Stomach (tissue), 8 donors: ENCODE measurements at regions not wholly inside any gene's neighbourhood (a gene's known extent, or its start where the extent isn't known, plus 50 kb on each side); places are given as distances from the start of the nearest gene placed in this dataset.

Experiments used
- DNase-seq, 2 donors: peaks; one replicate each; pipeline versions ENCODE4 v3.0.0 to v3.0.0-alpha.2; 2013 to 2019
- H3K27ac ChIP-seq, 5 donors: fragments of 200-600 bp in 4 of 5; sonication (generic) in 4 of 5; one replicate each; pipeline ENCODE4 v1.5.1; 2013 to 2019; ENCODE audit warnings: mild to moderate bottlenecking in 1 of 5, moderate library complexity in 1 of 5
- H3K27me3 ChIP-seq, 3 donors: fragments of 200-600 bp; sonication (generic); one replicate each; pipeline ENCODE4 v1.5.1; 2017 to 2019; ENCODE audit warnings: mixed run types in 1 of 3
- H3K36me3 ChIP-seq, 4 donors: fragments of 200-600 bp; sonication (generic); 1 replicate in 3 of 4; 2 replicates in 1 of 4; pipeline ENCODE4 v1.5.1; 2016 to 2019
- H3K4me1 ChIP-seq, 4 donors: fragments of 200-600 bp; sonication (generic); one replicate each; pipeline ENCODE4 v1.5.1; 2016 to 2019
- H3K4me3 ChIP-seq, 4 donors: fragments of 200-600 bp; sonication (generic) in 3 of 4; one replicate each; pipeline ENCODE4 v1.5.1; 2016 to 2019; ENCODE audit warnings: mild to moderate bottlenecking in 1 of 4
- H3K9me3 ChIP-seq, 4 donors: fragments of 200-600 bp; sonication (generic); one replicate each; pipeline ENCODE4 v1.5.1; 2016 to 2019
- CTCF ChIP-seq, 7 experiments: fragments of 450-650 bp in 4 of 7; fragments of 200-600 bp in 3 of 7; sonication (generic) in 3 of 7; IDR thresholded peaks; one replicate each; pipeline ENCODE4 v1.5.1; 2016 to 2019; ENCODE audit warnings: antibody characterized with exemption in 7 of 7, control low read depth in 2 of 7, mild to moderate bottlenecking in 1 of 7
- EP300 ChIP-seq: sonication (generic); formaldehyde crosslinking; IDR thresholded peaks from one replicate; pipeline ENCODE4 v1.6.1; 2017; ENCODE audit warnings: antibody characterized with exemption
- POLR2A ChIP-seq, 4 donors: fragments of 450-650 bp; IDR thresholded peaks; one replicate each; pipeline ENCODE4 v1.6.1; 2016; ENCODE audit warnings: antibody characterized with exemption in 4 of 4, control low read depth in 2 of 4, mild to moderate bottlenecking in 1 of 4, moderate library complexity in 1 of 4
- POLR2AphosphoS5 ChIP-seq, 3 donors: sonication (generic); formaldehyde crosslinking; IDR thresholded peaks; one replicate each; pipeline ENCODE4 v1.6.1; 2016; ENCODE audit warnings: antibody characterized with exemption in 3 of 3
- WGBS, 5 donors: extraction: QIAGEN DNeasy Blood & Tissue Kit in 3 of 5; methylation state at CpG; one replicate each; pipeline versions ENCODE4 v1.1.5 to v1.1.7; 2013 to 2018; 5-methylcytosine and 5-hydroxymethylcytosine counted together
- intact Hi-C: fragments of 100-400 bp; cut with DNase I; formaldehyde crosslinking; loops from one replicate; pipeline ENCODE4 v1.15.1; 2023; ENCODE audit warnings: low total_unique reads
- donor health status: healthy with polysubstance abuse.
- donor health status: Bipolar disorder and iron deficiency.
- donor health status: healthy.

- intact Hi-C loops, result no loop called here
- Histone ChIP-seq H3K27me3 (no peaks in the 10 kb centered on the region), H3K36me3 (no peaks in the 10 kb centered on the region), H3K4me1 (no peaks in the 10 kb centered on the region), H3K4me3 (no peak overlapping the region), H3K27ac (no peak overlapping the region), H3K9me3 (no peaks in the 10 kb centered on the region)
- no peak for DNase-seq
- no peak for TF ChIP-seq EP300
- peak in 1 of 3 donors; percentile 6 for TF ChIP-seq POLR2AphosphoS5 (IDR thresholded peaks at IDR 0.05)
- 66 to 76% (median 74%) methylated on average over 4 of the region's 4 CpGs for WGBS, 5 donors
These were observed 175.4 kb upstream of the AHR start for GRCh38 chr7:17123020-17123419.

- WGBS, 5 donors, result 79 to 85% (median 83%) methylated on average over 3 of the region's 3 CpGs
- no peaks in the 10 kb centered on the region for H3K36me3 ChIP-seq
- intact Hi-C loops, result no loop called here
- H3K4me1 ChIP-seq, result peaks cover 4 to 15% (median 11%) of the 10 kb centered on the region in 4 donors
- TF ChIP-seq POLR2A (IDR thresholded peaks at IDR 0.05) (no peak), CTCF (IDR thresholded peaks at IDR 0.05) (no peak), POLR2AphosphoS5 (IDR thresholded peaks at IDR 0.05) (no peak), EP300 (no peak)
- no peaks in the 10 kb centered on the region for H3K27me3 ChIP-seq
- H3K4me3 ChIP-seq, result no peak overlapping the region
- no peaks in the 10 kb centered on the region for H3K9me3 ChIP-seq
- DNase-seq, result no peak
- no peak overlapping the region for H3K27ac ChIP-seq
These were observed 171.8 kb upstream of the AHR start for GRCh38 chr7:17126413-17127268.

GRCh38 chr7:17129218-17129617, 169.2 kb upstream of the AHR start:
- no peaks in the 10 kb centered on the region for H3K27me3 ChIP-seq
- TF ChIP-seq EP300 (no peak), POLR2AphosphoS5 (IDR thresholded peaks at IDR 0.05) (no peak), CTCF (IDR thresholded peaks at IDR 0.05) (no peak), POLR2A (IDR thresholded peaks at IDR 0.05) (no peak)
- intact Hi-C loops, result no loop called here
- no peak for DNase-seq
- no peaks in the 10 kb centered on the region for H3K9me3 ChIP-seq
- H3K27ac ChIP-seq, result no peak overlapping the region
- no peaks in the 10 kb centered on the region for H3K36me3 ChIP-seq
- 83 to 92% (median 89%) methylated on average over 2 of the region's 2 CpGs for WGBS, 5 donors
- H3K4me3 ChIP-seq, result no peak overlapping the region
- peaks cover 4 to 15% (median 11%) of the 10 kb centered on the region in 4 donors for H3K4me1 ChIP-seq

- Histone ChIP-seq H3K4me3 (peak overlapping the region in 3 of 4 donors; percentile 0 to 21 (median 9)), H3K27me3 (no peaks in the 10 kb centered on the region), H3K27ac (peak overlapping the region in 4 of 5 donors; percentile 18 to 60 (median 36)), H3K9me3 (no peaks in the 10 kb centered on the region), H3K4me1 (peaks cover 4 to 15% (median 11%) of the 10 kb centered on the region in 4 donors), H3K36me3 (no peaks in the 10 kb centered on the region)
- intact Hi-C loops, result no loop called here
- DNase-seq, result peak in 1 of 2 donors; percentile 88
- TF ChIP-seq POLR2AphosphoS5 (IDR thresholded peaks at IDR 0.05) (peak in 1 of 3 donors; percentile 49), POLR2A (IDR thresholded peaks at IDR 0.05) (no peak), EP300 (no peak)
- WGBS, 5 donors, result 15 to 31% (median 19%) methylated on average over 5 of the region's 5 CpGs
These were observed 168.0 kb upstream of the AHR start for GRCh38 chr7:17130281-17131059.

GRCh38 chr7:17131060-17131345, 167.4 kb upstream of the AHR start:
- Histone ChIP-seq H3K36me3 (no peaks in the 10 kb centered on the region), H3K4me3 (peak overlapping the region in 3 of 4 donors; percentile 0 to 21 (median 9)), H3K4me1 (peaks cover 4 to 15% (median 11%) of the 10 kb centered on the region in 4 donors), H3K9me3 (no peaks in the 10 kb centered on the region), H3K27ac (peak overlapping the region in 4 of 5 donors; percentile 18 to 60 (median 36)), H3K27me3 (no peaks in the 10 kb centered on the region)
- TF ChIP-seq EP300 (no peak), POLR2AphosphoS5 (IDR thresholded peaks at IDR 0.05) (no peak), CTCF (IDR thresholded peaks at IDR 0.05) (no peak), POLR2A (IDR thresholded peaks at IDR 0.05) (no peak)
- DNase-seq, result peak in 1 of 2 donors; percentile 54
- intact Hi-C loops, result no loop called here
- 48 to 62% (median 57%) methylated on average over 5 of the region's 5 CpGs for WGBS, 5 donors
